Femur (tissue), 1 donor: ENCODE measurements at regions not wholly inside any gene's neighbourhood (a gene's known extent, or its start where the extent isn't known, plus 50 kb on each side); places are given as distances from the start of the nearest gene placed in this dataset.
A peak's percentile ranks its signal among the peaks of the same experiment; 100 is the strongest.

ENCODE experiments used
- DNase-seq: peaks from one replicate; pipeline ENCODE4 v3.0.0-alpha.2; 2017

DNA sequence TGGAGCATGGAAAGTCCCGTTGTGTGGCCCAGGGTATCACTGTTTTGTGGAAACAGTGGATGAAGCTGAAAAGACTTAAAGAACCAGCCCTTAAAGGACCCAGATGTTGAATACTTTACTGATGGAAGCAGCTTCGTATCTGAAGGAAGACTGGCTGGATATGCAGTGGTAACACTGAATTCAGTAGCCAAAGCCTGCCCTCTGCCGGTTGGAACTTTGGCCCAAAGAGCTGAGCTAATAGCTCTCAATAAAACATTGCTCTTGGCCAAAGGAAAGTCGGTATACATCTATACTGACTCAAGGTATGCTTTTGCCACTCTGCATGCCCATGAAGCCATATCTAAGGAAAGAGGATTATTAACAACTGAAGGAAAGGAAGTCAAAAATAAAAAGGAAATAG, 885.4 kb downstream of the PDCD6IP start:
- peak; percentile 58 for DNase-seq

DNA sequence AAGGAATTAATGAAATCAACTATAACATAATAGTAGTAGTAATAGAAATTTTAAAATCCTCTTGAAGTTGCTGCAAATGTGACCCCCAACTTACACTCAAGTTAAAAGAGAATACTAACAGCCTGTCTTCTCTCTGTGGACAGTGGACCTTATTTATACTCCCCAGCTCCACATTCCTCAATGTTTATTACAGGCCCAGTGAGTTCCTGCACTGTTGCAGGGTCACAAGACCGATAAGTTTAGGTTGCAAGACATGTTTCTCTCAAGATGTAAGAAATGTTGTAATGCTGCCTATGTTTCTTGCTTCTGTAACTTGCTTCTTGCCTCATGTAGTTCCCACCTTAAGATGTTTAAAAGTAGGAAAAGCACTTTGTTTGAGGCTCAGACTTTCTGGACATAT, 888.1 kb downstream of the PDCD6IP start:
- no peak for DNase-seq

DNA sequence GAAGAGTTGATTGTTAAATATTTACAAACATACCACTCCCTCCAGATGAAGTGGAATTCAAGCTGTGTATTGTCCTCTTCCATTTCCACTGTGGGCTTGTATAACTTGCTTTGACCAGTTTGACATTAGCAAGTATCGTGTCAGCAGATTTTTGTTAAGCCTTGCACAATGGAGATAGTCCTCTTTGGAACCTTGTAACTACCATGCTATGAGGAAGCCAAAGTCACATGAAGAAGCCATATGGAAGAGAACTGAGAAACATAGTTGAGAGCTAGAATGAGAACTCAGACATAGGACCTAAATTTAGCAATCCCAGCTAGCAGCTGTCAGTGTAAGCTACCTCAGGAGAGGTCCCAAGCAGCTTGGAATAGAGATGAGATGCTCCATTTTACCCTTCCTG, 889.2 kb downstream of the PDCD6IP start:
- DNase-seq, result no peak

- no peak for DNase-seq
Measured at GRCh38 chr3:34696831-34697230, 898.4 kb downstream of the PDCD6IP start.

- DNase-seq, result no peak
Measured at GRCh38 chr3:34703053-34703452, 904.6 kb downstream of the PDCD6IP start.

GRCh38 chr3:34724916-34725499, 914.3 kb upstream of the ARPP21 start:
- no peak for DNase-seq

DNA sequence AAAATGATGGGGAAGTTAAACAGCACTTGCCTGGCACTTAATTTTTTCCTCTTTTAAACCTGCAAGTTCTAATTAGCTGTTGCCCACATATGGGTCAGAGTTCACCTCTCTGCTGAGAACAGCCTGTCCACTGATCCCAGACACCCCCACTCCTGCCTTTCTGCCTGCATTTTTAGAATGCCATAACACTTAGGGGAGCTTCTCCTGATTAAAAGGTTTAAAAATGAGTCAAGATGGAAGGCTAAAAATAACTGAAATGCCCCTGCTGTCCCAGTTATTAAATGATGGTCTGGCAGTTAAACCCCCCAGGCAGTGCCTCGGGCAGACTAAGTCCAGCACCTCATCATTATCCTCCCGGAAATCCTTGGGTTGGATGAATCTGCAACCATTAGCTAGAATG, 913.6 kb upstream of the ARPP21 start:
- DNase-seq, result no peak

DNA sequence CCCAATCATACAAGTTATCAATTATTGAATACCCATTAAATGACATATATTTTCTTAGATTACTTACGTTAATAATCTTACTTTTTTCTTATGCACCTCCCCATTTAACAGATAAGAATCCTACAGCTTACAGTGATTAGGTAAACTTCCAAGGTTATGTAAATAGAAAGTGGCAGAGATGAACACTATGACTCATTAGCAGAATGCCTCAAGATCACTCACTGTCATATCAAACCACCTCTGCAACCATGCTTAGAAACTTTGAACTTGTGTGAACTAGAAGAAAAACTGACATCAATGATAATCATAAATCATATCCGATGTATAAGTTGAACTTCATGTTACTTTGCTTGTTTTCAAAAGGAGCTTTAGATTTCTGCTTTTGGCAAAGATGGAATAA, 911.6 kb upstream of the ARPP21 start:
- DNase-seq, result no peak

DNA sequence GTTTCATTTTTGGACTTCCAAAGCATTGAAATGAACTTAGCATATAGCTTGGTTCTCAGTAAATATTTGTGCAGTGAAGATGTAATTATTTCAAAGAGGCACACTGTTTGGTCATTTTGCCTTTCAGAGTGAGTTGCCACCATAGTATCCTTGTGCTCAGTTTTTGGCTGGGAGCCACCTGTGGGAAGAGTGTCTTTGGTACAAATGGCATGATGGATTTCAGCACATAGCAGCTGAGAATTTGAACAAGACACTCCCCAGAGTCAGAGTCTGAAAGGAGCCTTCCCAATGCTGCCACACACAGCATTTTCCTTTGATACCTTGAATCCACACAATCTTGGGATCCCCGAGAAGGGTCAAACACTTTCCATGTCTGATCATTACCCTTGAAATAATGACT, 897.2 kb upstream of the ARPP21 start:
- peak; percentile 27 for DNase-seq

DNA sequence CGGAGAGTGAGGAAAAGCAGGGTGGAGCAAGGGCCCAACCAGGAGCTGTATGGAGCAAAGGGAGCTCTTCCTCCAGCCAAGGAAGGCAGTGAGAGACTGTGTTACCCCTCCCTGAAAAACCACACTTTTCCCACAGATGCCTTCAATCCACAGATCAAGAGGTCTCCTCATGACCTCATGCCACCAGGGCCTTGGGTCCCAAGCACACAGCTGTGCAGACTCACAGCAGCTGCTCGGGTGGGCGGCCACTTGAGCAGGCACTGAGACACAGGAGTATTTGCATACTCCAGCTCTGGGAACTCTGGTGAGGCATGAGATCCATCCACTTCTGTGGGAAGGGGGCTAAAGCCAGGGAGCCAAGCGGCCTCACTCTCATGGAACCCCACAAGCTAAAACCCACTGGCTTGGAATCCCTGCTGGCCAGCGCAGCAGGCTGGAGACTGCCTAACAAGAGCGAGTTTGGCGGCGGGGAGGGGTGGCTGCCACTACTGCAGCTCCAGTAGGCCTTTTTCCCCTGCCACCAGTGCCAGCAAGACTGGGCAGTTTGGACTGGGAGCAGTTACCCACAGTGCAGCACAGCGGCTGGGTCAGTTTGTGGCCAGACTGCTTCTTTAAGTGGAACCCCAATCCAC, 880.6 kb upstream of the ARPP21 start:
- no peak for DNase-seq

GRCh38 chr3:34777386-34777785, 861.9 kb upstream of the ARPP21 start:
- DNase-seq, result no peak

GRCh38 chr3:34779092-34779491, 860.2 kb upstream of the ARPP21 start:
- DNase-seq, result no peak

- no peak for DNase-seq
Measured at GRCh38 chr3:34780294-34780693, 859.0 kb upstream of the ARPP21 start.

GRCh38 chr3:34780973-34781372, 858.4 kb upstream of the ARPP21 start:
- no peak for DNase-seq

- DNase-seq, result no peak
Measured at GRCh38 chr3:34782871-34783270, 856.5 kb upstream of the ARPP21 start.

GRCh38 chr3:34783876-34784275, 855.4 kb upstream of the ARPP21 start:
- DNase-seq, result no peak

DNA sequence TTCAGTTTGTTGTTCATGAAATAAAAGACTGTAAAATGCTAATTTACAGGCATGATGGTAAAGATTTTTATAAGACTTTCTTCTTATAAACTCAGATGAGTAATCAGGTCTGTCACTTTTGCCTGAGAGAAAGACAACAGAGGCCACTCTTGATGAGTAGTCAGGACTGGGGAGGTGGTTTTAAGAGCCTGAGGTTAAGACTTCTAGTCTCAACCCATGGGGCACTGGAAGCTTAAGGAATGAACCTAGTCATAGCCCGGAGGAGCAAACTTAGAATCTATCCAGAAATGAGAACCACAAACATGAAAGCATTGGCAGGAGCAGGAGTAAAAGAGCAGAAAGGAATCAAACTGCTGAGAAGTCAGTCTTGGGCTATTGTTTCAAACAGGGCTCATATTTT, 846.3 kb upstream of the ARPP21 start:
- DNase-seq, result no peak

DNA sequence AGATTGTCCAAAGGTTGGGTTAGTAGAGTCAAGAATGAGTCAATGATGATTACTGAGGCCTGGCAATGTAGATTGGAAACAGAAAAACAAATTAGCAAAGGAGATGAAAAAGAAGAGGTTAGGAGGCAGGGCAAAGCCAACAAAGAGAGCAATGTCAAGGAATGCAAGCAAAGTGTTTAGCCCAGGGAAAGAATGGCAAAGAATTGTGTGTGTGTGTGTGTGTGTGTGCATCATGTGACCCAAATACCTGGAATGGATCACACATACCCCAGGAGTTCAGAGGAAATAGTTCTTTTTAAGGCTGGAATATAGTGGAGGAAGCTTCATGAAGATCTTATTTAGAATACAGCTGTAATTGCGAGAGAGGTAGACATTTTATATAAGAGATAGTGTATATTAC, 831.7 kb upstream of the ARPP21 start:
- DNase-seq, result no peak

DNA sequence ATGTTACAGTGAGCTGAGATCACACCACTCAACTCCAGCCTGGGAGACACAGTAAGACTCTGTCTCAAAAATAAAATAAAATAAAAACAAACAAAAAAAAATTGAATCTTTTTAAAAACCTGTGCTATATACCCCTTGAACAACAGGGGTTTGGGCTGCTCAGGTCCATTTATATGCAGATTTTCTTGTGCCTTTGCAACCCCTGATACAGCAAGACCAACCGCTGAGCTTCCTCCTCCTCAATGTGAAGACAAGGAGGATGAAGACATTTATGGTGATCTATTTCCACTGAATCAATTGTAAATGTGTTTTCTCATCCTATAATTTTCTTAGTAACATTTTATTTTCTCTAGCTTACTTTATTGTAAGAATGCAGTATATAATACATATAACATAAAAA, 831.0 kb upstream of the ARPP21 start:
- DNase-seq, result no peak

DNA sequence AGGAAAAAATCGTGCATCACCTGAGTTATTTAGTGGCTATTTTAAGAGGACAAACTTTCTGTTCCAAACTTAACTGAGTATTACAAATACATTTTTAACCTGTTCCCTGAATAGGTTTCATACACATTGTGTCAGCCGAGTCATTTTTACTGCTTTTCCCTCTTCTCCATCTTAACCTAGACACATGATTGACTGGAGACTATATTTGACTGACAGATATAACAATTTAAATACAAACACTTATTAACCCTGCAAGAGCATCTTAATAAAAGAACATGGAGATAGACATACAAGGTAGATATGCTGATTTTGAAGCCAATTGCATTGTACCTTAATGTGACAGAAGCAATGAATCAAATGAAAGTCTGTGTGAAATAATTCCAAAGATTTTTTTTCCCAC, 810.5 kb upstream of the ARPP21 start:
- no peak for DNase-seq

DNA sequence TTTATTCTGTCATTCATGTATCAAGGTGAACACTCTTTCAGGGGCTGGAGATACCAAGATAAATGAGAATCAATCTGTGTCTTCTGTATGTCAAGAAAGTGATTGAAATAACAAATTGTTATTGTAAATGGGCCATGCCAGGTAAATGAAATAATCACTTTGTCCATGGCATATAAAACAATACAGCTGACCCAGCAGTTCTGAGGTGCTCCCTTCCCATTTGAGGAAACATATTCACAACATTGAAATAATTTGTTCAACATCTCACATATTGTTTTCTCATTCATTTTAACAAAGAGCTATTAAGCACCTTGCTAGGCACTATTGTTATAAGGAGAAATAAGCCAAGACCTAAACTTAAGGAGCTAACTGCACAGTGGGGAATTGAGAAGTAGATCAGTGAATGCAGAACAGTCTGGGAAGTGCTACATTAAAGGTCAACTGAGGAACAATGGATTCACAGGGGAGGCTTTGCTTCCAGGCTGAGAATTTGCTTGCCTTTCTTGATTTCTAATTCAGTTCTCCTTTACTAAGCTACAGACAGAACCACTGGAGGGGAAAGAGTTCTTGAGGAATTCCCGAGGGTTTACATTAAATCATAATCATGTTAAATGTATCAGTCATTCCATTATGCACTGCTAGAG, 806.3 kb upstream of the ARPP21 start:
- DNase-seq, result no peak

DNA sequence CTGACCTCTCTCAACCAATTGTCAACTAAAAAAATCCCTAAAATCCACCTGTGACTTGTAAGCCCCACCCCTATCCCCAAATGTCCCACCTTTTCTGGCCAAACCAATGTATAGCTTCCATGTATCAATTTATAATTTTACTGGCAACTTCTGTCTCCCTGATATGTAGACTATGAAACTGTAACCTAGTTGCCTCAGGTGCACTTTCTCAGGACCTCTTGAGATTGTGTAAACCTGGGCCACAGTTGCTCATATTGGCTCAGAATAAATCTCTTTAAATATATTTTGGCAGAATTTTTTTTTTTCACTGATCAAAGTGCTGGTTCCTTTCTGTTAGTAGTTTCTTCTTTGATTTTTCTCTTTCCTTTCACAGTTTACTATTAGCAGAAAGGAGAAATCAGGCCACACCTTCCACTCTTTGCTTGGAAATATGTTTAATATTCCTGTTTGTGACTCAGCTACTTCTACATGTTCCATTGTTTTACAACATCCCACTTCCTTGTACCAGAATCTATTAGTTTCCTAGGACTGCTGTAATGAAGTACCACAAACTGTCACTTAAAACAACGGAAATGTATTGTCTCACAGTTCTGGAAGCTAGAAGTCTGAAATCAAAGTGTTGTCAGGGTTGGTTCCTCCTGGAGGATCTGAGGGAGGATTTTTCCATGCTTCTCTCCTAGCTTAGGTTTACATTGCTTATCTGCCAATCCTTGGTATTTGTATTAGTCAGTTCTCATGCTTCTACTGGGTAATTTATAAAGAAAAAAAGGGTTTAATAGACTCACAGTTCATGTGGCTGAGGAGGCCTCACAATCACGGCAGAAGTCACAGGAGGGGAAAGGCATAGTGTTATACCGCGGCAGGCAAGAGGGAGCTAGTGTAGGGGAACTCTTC, 801.2 kb upstream of the ARPP21 start:
- no peak for DNase-seq

DNA sequence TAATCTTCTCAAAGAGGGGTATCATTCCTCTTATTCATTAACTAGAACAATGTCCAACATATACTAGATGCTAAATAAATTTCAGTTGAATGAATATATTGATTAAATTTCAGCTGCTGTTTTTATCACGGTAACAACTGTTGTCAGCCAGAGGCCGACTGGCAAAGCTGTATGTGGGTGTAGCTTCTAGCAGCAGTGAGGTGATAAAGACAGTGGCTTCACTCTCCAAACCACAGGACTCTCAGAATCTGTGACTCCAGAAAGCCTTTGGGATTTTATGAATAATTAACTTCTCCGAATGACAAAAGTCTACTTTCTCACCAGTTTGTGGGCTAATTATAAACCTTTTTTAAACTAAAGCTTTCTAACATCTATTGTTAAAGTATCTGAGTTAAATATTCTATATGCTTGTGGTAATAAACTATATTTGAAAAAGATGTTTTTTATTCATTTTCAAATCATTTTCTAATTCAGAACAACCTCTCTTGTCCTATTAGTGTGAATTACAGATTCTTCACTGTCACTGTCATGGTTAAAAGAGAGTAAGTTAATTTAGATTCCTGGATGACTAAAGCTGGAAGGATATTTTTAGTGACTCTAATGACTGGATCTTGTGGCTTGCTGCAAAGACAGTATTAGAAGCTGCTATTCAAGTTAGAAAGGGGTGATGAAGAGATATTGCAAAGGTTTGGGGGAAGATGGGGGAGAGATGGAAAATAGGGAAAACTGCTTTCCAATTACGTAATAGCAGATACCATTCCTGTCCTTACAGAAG, 796.4 kb upstream of the ARPP21 start:
- DNase-seq, result no peak
